Hematopoietic multipotent progenitor cell treated with erythropoietin and hydrocortisone succinate and interleukin-3 and kit ligand, for 4 days (in vitro differentiated cells): ENCODE measurements at regions not wholly inside any gene's neighbourhood (a gene's known extent, or its start where the extent isn't known, plus 50 kb on each side); places are given as distances from the start of the nearest gene placed in this dataset.

Source experiments
- DNase-seq: peaks from one replicate; pipeline ENCODE4 v3.0.0-alpha.2; 2015

GRCh38 chr4:163773940-163774339 lies 279.4 kb downstream of the TMA16 start:
- no peak for DNase-seq

GRCh38 chr4:163776957-163777356 lies 282.5 kb downstream of the TMA16 start:
- no peak for DNase-seq

GRCh38 chr4:163781726-163782125 lies 287.2 kb downstream of the TMA16 start:
- DNase-seq, result no peak

GRCh38 chr4:163790231-163790630 lies 295.7 kb downstream of the TMA16 start:
- DNase-seq, result no peak

- DNase-seq, result no peak
These were observed 301.4 kb downstream of the TMA16 start for GRCh38 chr4:163795885-163796284.

- no peak for DNase-seq
These were observed 309.5 kb downstream of the TMA16 start for GRCh38 chr4:163804001-163804400.

- DNase-seq, result no peak
These were observed 312.2 kb downstream of the TMA16 start for GRCh38 chr4:163806653-163807052.

GRCh38 chr4:163808011-163808410 lies 313.5 kb downstream of the TMA16 start:
- DNase-seq, result no peak

- DNase-seq, result no peak
These were observed 316.3 kb downstream of the TMA16 start for GRCh38 chr4:163810755-163811154.

- DNase-seq, result no peak
These were observed 321.3 kb downstream of the TMA16 start for GRCh38 chr4:163815776-163816175.

GRCh38 chr4:163816494-163816893 lies 322.0 kb downstream of the TMA16 start:
- DNase-seq, result peak; percentile 34

- no peak for DNase-seq
These were observed 324.2 kb downstream of the TMA16 start for GRCh38 chr4:163818673-163819072.

- DNase-seq, result no peak
These were observed 339.2 kb downstream of the TMA16 start for GRCh38 chr4:163833669-163834068.

- no peak for DNase-seq
These were observed 351.5 kb downstream of the TMA16 start for GRCh38 chr4:163846008-163846407.

GRCh38 chr4:163852246-163852645 lies 357.8 kb downstream of the TMA16 start:
- no peak for DNase-seq

GRCh38 chr4:163857903-163858302 lies 363.4 kb downstream of the TMA16 start:
- no peak for DNase-seq

GRCh38 chr4:163858515-163858914 lies 364.0 kb downstream of the TMA16 start:
- no peak for DNase-seq

GRCh38 chr4:163863082-163863481 lies 368.6 kb downstream of the TMA16 start:
- DNase-seq, result no peak

GRCh38 chr4:163865010-163865409 lies 370.5 kb downstream of the TMA16 start:
- no peak for DNase-seq

- DNase-seq, result peak; percentile 2
These were observed 372.3 kb downstream of the TMA16 start for GRCh38 chr4:163866728-163867315.

GRCh38 chr4:163868445-163868844 lies 374.0 kb downstream of the TMA16 start:
- DNase-seq, result no peak

- no peak for DNase-seq
These were observed 376.6 kb downstream of the TMA16 start for GRCh38 chr4:163871078-163871477.

GRCh38 chr4:163875327-163875726 lies 380.8 kb downstream of the TMA16 start:
- DNase-seq, result no peak

GRCh38 chr4:163878336-163879121 lies 384.0 kb downstream of the TMA16 start:
- no peak for DNase-seq

- DNase-seq, result no peak
These were observed 397.9 kb downstream of the TMA16 start for GRCh38 chr4:163892417-163892816.
